ENCODE measurements at regions not wholly inside any gene's neighbourhood (a gene's known extent, or its start where the extent isn't known, plus 50 kb on each side); places are given as distances from the start of the nearest gene placed in this dataset.

GRCh38 chr5:4199049-4199841 lies 603.6 kb downstream of the IRX1 start:
- TF ChIP-seq EZH2 (optimal IDR thresholded peaks at IDR 0.05; ENCODE audit: low read depth, low read length) = no peak
- TF ChIP-seq CTCF (IDR thresholded peaks at IDR 0.05; ENCODE audit: low read length) = no peak
- TF ChIP-seq EZH2phosphoT487 (IDR thresholded peaks at IDR 0.05; ENCODE audit: low read length) = no peak

Data from MM.1S (cell line).